K562 (cell line): ENCODE measurements at regions not wholly inside any gene's neighbourhood (a gene's known extent, or its start where the extent isn't known, plus 50 kb on each side); places are given as distances from the start of the nearest gene placed in this dataset.

Experiments used
- CBFB ChIP-seq: sonication (generic); formaldehyde crosslinking; IDR thresholded peaks from 2 replicates; pipeline ENCODE4 v1.4.0; 2020; ENCODE audit warnings: mild to moderate bottlenecking, missing genetic modification reagents
- CHD4 ChIP-seq: fragments of 200-600 bp; sonication (generic); IDR thresholded peaks from 3 replicates; pipeline ENCODE4 v1.6.1; 2012; ENCODE audit warnings: low read depth, mild to moderate bottlenecking, mixed read lengths, low read length, inconsistent platforms; ENCODE audit not compliant: insufficient read depth, insufficient replicate concordance, poor library complexity, severe bottlenecking
- ILF3 ChIP-seq: fragments of 450-650 bp; IDR thresholded peaks from 2 replicates; pipeline ENCODE4 v1.6.1; 2018; ENCODE audit warnings: antibody characterized with exemption, mild to moderate bottlenecking, moderate library complexity, borderline replicate concordance
- JUND ChIP-seq, 2 experiments: IDR thresholded peaks; 2 replicates in 1 of 2; 3 replicates in 1 of 2; pipeline ENCODE4 v1.6.1; 2011; ENCODE audit warnings: borderline replicate concordance in 2 of 2, low read depth in 2 of 2, low read length in 2 of 2, improper control_type of control experiment in 1 of 2, missing biosample characterization in 1 of 2, missing genetic modification characterization in 1 of 2, missing genetic modification reagents in 1 of 2
- NEUROD1 ChIP-seq: fragments of 150-350 bp; IDR thresholded peaks from 2 replicates; pipeline ENCODE4 v1.6.1; 2014; ENCODE audit warnings: borderline replicate concordance, low read length, low read depth; ENCODE audit not compliant: partially characterized antibody
- NRF1 ChIP-seq, 2 experiments: fragments of 450-650 bp; IDR thresholded peaks in 1 of 2; conservative IDR thresholded peaks in 1 of 2; 2 replicates each; pipeline ENCODE4 v1.6.1; 2014; ENCODE audit warnings: mild to moderate bottlenecking in 2 of 2
- POU5F1 ChIP-seq: fragments of 150-350 bp; IDR thresholded peaks from 2 replicates; pipeline ENCODE4 v1.6.1; 2014; ENCODE audit warnings: borderline replicate concordance, low read length, low read depth, mild to moderate bottlenecking; ENCODE audit not compliant: partially characterized antibody
- RBM17 ChIP-seq: fragments of 200-400 bp; formaldehyde crosslinking; IDR thresholded peaks from 2 replicates; pipeline ENCODE4 v1.6.1; 2017; ENCODE audit warnings: low read depth, mild to moderate bottlenecking, low read length, borderline replicate concordance
- SP2 ChIP-seq: IDR thresholded peaks from 2 replicates; pipeline ENCODE4 v1.6.1; 2011; ENCODE audit warnings: mild to moderate bottlenecking, low read depth, low read length, moderate library complexity; ENCODE audit not compliant: poor library complexity, severe bottlenecking; ENCODE audit errors: extremely low read depth
- U2AF1 ChIP-seq: fragments of 200-400 bp; formaldehyde crosslinking; optimal IDR thresholded peaks from 2 replicates; pipeline ENCODE3; 2017; ENCODE audit warnings: mild to moderate bottlenecking, low read depth, low read length, moderate library complexity
- ZNF316 ChIP-seq: fragments of 450-650 bp; IDR thresholded peaks from 2 replicates; pipeline ENCODE4 v1.6.1; 2016
- ZNF583 ChIP-seq: fragments of 250-450 bp; sonication (Bioruptor Pico); IDR thresholded peaks from 2 replicates; pipeline ENCODE4 v1.4.0; 2020
- ZNF589 ChIP-seq: fragments of 200-800 bp; sonication (Bioruptor generic); IDR thresholded peaks from 2 replicates; pipeline ENCODE4 v1.6.1; 2016; ENCODE audit warnings: low read depth, missing genetic modification characterization, missing compliant biosample characterization
- ZNF778 ChIP-seq: fragments of 450-650 bp; formaldehyde crosslinking; IDR thresholded peaks from 2 replicates; pipeline ENCODE4 v1.4.0; 2020; ENCODE audit warnings: mild to moderate bottlenecking, moderate library complexity
- TF ChIP-seq, protein P1 (sequence below): fragments of 450-650 bp; IDR thresholded peaks from 2 replicates; pipeline ENCODE4 v1.6.1; 2018; ENCODE audit not compliant: partially characterized antibody
- TF ChIP-seq, protein P2 (sequence below): fragments of 250-450 bp; sonication (Bioruptor Pico); IDR thresholded peaks from 2 replicates; pipeline ENCODE4 v1.8.0; 2021; ENCODE audit warnings: moderate library complexity, mild to moderate bottlenecking, inconsistent platforms

DNA sequence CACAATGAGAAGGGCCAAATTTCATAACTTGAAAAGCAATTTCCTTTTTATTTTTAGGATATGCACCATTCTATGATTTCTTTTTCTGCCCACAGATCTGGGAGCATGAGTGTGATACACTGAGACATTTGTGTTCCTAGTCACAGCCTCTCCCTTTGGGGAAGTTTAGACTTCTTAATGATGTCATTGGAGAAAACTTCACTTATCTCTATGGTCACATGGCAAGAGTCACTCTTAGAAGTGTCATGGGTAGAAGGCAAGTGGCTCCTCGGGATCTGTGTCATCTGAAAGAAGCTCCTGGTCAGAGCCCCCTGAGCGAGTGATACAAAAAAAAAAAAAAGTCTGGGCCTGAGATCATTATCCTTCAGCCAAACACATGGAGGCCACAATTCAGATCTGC is 62.5 kb upstream of the LGALSL start (continued):
- no peak for TF ChIP-seq SP2
- peak; percentile 86 for TF ChIP-seq JUND (IDR thresholded peaks at IDR 0.05; ENCODE audit: borderline replicate concordance, low read depth, low read length)
- peak; percentile 86; the same call in 2 of the 3 replicates for TF ChIP-seq JUND (tag; IDR thresholded peaks at IDR 0.05; ENCODE audit: borderline replicate concordance, low read depth, low read length)
- no peak for TF ChIP-seq ILF3
- TF ChIP-seq CBFB (CRISPR knock-in tag): no peak
- TF ChIP-seq, protein P1, sequence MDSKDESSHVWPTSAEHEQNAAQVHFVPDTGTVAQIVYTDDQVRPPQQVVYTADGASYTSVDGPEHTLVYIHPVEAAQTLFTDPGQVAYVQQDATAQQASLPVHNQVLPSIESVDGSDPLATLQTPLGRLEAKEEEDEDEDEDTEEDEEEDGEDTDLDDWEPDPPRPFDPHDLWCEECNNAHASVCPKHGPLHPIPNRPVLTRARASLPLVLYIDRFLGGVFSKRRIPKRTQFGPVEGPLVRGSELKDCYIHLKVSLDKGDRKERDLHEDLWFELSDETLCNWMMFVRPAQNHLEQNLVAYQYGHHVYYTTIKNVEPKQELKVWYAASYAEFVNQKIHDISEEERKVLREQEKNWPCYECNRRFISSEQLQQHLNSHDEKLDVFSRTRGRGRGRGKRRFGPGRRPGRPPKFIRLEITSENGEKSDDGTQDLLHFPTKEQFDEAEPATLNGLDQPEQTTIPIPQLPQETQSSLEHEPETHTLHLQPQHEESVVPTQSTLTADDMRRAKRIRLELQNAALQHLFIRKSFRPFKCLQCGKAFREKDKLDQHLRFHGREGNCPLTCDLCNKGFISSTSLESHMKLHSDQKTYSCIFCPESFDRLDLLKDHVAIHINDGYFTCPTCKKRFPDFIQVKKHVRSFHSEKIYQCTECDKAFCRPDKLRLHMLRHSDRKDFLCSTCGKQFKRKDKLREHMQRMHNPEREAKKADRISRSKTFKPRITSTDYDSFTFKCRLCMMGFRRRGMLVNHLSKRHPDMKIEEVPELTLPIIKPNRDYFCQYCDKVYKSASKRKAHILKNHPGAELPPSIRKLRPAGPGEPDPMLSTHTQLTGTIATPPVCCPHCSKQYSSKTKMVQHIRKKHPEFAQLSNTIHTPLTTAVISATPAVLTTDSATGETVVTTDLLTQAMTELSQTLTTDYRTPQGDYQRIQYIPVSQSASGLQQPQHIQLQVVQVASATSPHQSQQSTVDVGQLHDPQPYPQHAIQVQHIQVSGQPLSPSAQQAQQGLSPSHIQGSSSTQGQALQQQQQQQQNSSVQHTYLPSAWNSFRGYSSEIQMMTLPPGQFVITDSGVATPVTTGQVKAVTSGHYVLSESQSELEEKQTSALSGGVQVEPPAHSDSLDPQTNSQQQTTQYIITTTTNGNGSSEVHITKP: no peak
- peak; percentile 60; the same call in 1 of the 2 replicates for TF ChIP-seq ZNF589 (CRISPR knock-in tag)
- TF ChIP-seq ZNF778 (CRISPR knock-in tag): no peak
- TF ChIP-seq POU5F1: no peak
- no peak for TF ChIP-seq ZNF316
- TF ChIP-seq NEUROD1: no peak
- TF ChIP-seq RBM17: no peak
- TF ChIP-seq, protein P2, sequence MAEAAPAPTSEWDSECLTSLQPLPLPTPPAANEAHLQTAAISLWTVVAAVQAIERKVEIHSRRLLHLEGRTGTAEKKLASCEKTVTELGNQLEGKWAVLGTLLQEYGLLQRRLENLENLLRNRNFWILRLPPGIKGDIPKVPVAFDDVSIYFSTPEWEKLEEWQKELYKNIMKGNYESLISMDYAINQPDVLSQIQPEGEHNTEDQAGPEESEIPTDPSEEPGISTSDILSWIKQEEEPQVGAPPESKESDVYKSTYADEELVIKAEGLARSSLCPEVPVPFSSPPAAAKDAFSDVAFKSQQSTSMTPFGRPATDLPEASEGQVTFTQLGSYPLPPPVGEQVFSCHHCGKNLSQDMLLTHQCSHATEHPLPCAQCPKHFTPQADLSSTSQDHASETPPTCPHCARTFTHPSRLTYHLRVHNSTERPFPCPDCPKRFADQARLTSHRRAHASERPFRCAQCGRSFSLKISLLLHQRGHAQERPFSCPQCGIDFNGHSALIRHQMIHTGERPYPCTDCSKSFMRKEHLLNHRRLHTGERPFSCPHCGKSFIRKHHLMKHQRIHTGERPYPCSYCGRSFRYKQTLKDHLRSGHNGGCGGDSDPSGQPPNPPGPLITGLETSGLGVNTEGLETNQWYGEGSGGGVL (CRISPR knock-in tag): no peak
- TF ChIP-seq CHD4: no peak
- 0 out of 4 replicates have a peak, but pooled peaks of 1 of the 2 experiments have one; percentile 11 for TF ChIP-seq NRF1 (conservative IDR thresholded peaks at IDR 0.05 in 1 of 2, IDR thresholded peaks at IDR 0.05 in 1 of 2)
- TF ChIP-seq ZNF583 (CRISPR knock-in tag): no peak
- no peak for TF ChIP-seq U2AF1
